ENCODE measurements at regions not wholly inside any gene's neighbourhood (a gene's known extent, or its start where the extent isn't known, plus 50 kb on each side); places are given as distances from the start of the nearest gene placed in this dataset.

DNA sequence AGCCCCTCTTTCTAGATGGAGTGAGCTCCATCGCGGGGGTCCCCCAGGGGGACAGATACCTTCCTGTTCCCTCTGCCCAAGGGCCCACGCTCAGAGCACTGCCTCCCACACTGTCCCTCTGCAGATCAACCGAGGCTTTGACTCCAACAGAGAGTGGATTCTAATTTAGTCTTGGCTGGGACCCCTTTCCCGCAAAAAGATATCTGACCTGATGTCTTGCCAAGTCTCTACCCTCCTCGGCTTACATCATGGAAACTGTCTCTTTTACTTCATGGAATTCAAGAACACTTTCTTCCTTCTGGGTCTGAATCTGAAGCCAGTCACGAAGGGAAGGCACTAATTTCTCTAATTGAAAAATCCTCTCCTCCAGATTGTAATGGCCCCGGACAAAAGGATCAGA lies 278.0 kb downstream of the BMP7 start:
- Histone ChIP-seq H3K79me2 (replicated peaks; ENCODE audit: insufficient read depth, low read length) (no peaks in the 10 kb centered on the region), H3K4me3 (ENCODE audit: low read length) (no peak overlapping the region), H3K9ac (ENCODE audit: low read length) (no peak overlapping the region), H3K27me3 (ENCODE audit: insufficient read depth, low read depth, low read length) (no peaks in the 10 kb centered on the region), H3K9me3 (ENCODE audit: low read length) (peaks cover 5% of the 10 kb centered on the region), H3K9me2 (ENCODE audit: insufficient read depth, low read length) (no peaks in the 10 kb centered on the region), H3K4me2 (ENCODE audit: low read length) (no peak overlapping the region), H3K36me3 (ENCODE audit: insufficient read depth, low read length) (no peaks in the 10 kb centered on the region), H3K27ac (ENCODE audit: low read length) (no peak overlapping the region), H3F3A (ENCODE audit: insufficient read depth, low read length, poor library complexity, severe bottlenecking) (no peaks in the 10 kb centered on the region), H4K20me1 (ENCODE audit: insufficient read depth) (no peaks in the 10 kb centered on the region), H2AFZ (ENCODE audit: low read depth, low read length) (no peak overlapping the region)
- TF ChIP-seq SMC3 (conservative IDR thresholded peaks at IDR 0.05; ENCODE audit: poor library complexity) (no peak), TAF1 (IDR thresholded peaks at IDR 0.05; ENCODE audit: low read depth) (no peak), POLR2AphosphoS5 (IDR thresholded peaks at IDR 0.05) (no peak), MXI1 (conservative IDR thresholded peaks at IDR 0.05; ENCODE audit: poor library complexity, severe bottlenecking) (no peak), RAD21 (conservative IDR thresholded peaks at IDR 0.05) (no peak), EZH2 (IDR thresholded peaks at IDR 0.05; ENCODE audit: borderline replicate concordance, insufficient read depth, low read length, poor library complexity, severe bottlenecking) (no peak), EP300 (conservative IDR thresholded peaks at IDR 0.05; ENCODE audit: poor library complexity, severe bottlenecking) (no peak)
- TF ChIP-seq, protein P1, sequence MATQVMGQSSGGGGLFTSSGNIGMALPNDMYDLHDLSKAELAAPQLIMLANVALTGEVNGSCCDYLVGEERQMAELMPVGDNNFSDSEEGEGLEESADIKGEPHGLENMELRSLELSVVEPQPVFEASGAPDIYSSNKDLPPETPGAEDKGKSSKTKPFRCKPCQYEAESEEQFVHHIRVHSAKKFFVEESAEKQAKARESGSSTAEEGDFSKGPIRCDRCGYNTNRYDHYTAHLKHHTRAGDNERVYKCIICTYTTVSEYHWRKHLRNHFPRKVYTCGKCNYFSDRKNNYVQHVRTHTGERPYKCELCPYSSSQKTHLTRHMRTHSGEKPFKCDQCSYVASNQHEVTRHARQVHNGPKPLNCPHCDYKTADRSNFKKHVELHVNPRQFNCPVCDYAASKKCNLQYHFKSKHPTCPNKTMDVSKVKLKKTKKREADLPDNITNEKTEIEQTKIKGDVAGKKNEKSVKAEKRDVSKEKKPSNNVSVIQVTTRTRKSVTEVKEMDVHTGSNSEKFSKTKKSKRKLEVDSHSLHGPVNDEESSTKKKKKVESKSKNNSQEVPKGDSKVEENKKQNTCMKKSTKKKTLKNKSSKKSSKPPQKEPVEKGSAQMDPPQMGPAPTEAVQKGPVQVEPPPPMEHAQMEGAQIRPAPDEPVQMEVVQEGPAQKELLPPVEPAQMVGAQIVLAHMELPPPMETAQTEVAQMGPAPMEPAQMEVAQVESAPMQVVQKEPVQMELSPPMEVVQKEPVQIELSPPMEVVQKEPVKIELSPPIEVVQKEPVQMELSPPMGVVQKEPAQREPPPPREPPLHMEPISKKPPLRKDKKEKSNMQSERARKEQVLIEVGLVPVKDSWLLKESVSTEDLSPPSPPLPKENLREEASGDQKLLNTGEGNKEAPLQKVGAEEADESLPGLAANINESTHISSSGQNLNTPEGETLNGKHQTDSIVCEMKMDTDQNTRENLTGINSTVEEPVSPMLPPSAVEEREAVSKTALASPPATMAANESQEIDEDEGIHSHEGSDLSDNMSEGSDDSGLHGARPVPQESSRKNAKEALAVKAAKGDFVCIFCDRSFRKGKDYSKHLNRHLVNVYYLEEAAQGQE (IDR thresholded peaks at IDR 0.05; ENCODE audit: borderline replicate concordance) = no peak
- TF ChIP-seq, protein P2, sequence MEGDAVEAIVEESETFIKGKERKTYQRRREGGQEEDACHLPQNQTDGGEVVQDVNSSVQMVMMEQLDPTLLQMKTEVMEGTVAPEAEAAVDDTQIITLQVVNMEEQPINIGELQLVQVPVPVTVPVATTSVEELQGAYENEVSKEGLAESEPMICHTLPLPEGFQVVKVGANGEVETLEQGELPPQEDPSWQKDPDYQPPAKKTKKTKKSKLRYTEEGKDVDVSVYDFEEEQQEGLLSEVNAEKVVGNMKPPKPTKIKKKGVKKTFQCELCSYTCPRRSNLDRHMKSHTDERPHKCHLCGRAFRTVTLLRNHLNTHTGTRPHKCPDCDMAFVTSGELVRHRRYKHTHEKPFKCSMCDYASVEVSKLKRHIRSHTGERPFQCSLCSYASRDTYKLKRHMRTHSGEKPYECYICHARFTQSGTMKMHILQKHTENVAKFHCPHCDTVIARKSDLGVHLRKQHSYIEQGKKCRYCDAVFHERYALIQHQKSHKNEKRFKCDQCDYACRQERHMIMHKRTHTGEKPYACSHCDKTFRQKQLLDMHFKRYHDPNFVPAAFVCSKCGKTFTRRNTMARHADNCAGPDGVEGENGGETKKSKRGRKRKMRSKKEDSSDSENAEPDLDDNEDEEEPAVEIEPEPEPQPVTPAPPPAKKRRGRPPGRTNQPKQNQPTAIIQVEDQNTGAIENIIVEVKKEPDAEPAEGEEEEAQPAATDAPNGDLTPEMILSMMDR (IDR thresholded peaks at IDR 0.05; ENCODE audit: poor library complexity, severe bottlenecking) = no peak

DNA sequence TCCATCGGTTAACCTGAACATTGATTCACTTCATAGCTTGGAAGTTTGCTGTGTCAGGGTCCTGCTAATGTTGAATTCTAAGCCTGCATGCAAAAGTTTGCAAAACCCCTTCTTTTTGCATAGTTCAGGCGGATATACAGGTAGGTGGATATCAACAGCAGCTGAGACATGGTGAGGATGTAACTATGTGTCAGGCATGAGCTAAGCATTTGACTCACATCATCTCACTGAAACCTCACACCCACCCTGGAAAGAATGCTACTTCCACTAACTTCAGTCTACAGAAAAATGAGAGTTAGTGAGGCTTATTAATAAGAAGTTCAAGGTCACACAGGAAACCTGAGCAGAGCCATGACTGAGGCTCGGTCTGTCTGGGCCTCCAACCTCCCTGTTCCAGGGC lies 276.9 kb downstream of the BMP7 start:
- no peak overlapping the region for H3K27ac ChIP-seq (ENCODE audit: low read length)
- no peak overlapping the region for H3K4me3 ChIP-seq (ENCODE audit: low read length)
- no peak overlapping the region for H3K9ac ChIP-seq (ENCODE audit: low read length)
- H3K4me2 ChIP-seq (ENCODE audit: low read length) = no peak overlapping the region
- TF ChIP-seq RAD21 (conservative IDR thresholded peaks at IDR 0.05) (no peak), EP300 (conservative IDR thresholded peaks at IDR 0.05; ENCODE audit: poor library complexity, severe bottlenecking) (no peak), POLR2AphosphoS5 (IDR thresholded peaks at IDR 0.05) (no peak), SMC3 (conservative IDR thresholded peaks at IDR 0.05; ENCODE audit: poor library complexity) (no peak), EZH2 (IDR thresholded peaks at IDR 0.05; ENCODE audit: borderline replicate concordance, insufficient read depth, low read length, poor library complexity, severe bottlenecking) (no peak), MXI1 (conservative IDR thresholded peaks at IDR 0.05; ENCODE audit: poor library complexity, severe bottlenecking) (no peak)
- TF ChIP-seq, protein P2 (IDR thresholded peaks at IDR 0.05; ENCODE audit: poor library complexity, severe bottlenecking) = no peak
- H3K27me3 ChIP-seq (ENCODE audit: insufficient read depth, low read depth, low read length) = no peaks in the 10 kb centered on the region
- H3K79me2 ChIP-seq (replicated peaks; ENCODE audit: insufficient read depth, low read length) = no peaks in the 10 kb centered on the region
- no peaks in the 10 kb centered on the region for H3K36me3 ChIP-seq (ENCODE audit: insufficient read depth, low read length)
- H3K9me3 ChIP-seq (ENCODE audit: low read length) = peaks cover 5% of the 10 kb centered on the region
- no peaks in the 10 kb centered on the region for H3F3A ChIP-seq (ENCODE audit: insufficient read depth, low read length, poor library complexity, severe bottlenecking)
- H3K9me2 ChIP-seq (ENCODE audit: insufficient read depth, low read length) = no peaks in the 10 kb centered on the region
- H2AFZ ChIP-seq (ENCODE audit: low read depth, low read length) = no peak overlapping the region
- no peaks in the 10 kb centered on the region for H4K20me1 ChIP-seq (ENCODE audit: insufficient read depth)
